ENCODE measurements at regions not wholly inside any gene's neighbourhood (a gene's known extent, or its start where the extent isn't known, plus 50 kb on each side); places are given as distances from the start of the nearest gene placed in this dataset.

- TF ChIP-seq GABPA (IDR thresholded peaks at IDR 0.05; ENCODE audit: low read depth) (no peak), CEBPB (IDR thresholded peaks at IDR 0.05; ENCODE audit: borderline replicate concordance in 1 of 2, low read depth in 2 of 2, low read length in 2 of 2) (no peak), CTCF (IDR thresholded peaks at IDR 0.05 in 2 of 3, conservative IDR thresholded peaks at IDR 0.05 in 1 of 3; ENCODE audit: control insufficient read depth in 2 of 3, extremely low read depth in 1 of 3, insufficient read depth in 1 of 3, low read depth in 3 of 3, low read length in 3 of 3) (no peak), POLR2AphosphoS2 (IDR thresholded peaks at IDR 0.05; ENCODE audit: low read depth, low read length) (no peak), MTA3 (IDR thresholded peaks at IDR 0.05; ENCODE audit: borderline replicate concordance, low read length) (no peak)
These were observed 1187.3 kb upstream of the CNTN5 start for GRCh38 chr11:97833412-97833811.

Measured in GM12878 (cell line).